ENCODE measurements at regions not wholly inside any gene's neighbourhood (a gene's known extent, or its start where the extent isn't known, plus 50 kb on each side); places are given as distances from the start of the nearest gene placed in this dataset.

DNA sequence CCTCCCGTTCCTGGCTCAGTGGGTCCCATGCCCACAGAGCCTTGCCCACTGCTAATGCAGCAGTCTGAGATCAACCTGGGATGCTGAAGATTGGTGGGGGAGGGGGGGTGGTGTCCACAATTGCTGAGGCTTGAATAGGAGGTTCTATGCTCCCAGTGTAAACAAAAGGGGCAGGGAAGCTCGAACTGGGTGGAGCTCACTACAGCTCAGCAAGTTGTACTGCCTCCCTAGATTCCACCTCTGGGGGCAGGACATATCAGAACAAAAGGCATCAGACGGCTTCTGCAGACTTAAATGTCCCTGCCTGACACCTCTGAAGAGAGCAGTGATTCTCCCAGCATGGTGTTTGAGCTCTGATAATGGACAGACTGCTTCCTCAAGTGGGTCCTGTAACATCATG is 885.6 kb upstream of the COX7C start:
- intact Hi-C loops (cut with micrococcal nuclease; ENCODE audit: unreplicated experiment): no loop called here
- TF ChIP-seq, protein P1, sequence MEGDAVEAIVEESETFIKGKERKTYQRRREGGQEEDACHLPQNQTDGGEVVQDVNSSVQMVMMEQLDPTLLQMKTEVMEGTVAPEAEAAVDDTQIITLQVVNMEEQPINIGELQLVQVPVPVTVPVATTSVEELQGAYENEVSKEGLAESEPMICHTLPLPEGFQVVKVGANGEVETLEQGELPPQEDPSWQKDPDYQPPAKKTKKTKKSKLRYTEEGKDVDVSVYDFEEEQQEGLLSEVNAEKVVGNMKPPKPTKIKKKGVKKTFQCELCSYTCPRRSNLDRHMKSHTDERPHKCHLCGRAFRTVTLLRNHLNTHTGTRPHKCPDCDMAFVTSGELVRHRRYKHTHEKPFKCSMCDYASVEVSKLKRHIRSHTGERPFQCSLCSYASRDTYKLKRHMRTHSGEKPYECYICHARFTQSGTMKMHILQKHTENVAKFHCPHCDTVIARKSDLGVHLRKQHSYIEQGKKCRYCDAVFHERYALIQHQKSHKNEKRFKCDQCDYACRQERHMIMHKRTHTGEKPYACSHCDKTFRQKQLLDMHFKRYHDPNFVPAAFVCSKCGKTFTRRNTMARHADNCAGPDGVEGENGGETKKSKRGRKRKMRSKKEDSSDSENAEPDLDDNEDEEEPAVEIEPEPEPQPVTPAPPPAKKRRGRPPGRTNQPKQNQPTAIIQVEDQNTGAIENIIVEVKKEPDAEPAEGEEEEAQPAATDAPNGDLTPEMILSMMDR (IDR thresholded peaks at IDR 0.05; ENCODE audit: unreplicated experiment): no peak
- Mint-ChIP-seq H3K27me3 (ENCODE audit: unreplicated experiment) (no peaks in the 10 kb centered on the region), H3K36me3 (ENCODE audit: insufficient read depth, unreplicated experiment) (no peaks in the 10 kb centered on the region), H3K9me3 (ENCODE audit: low read depth, unreplicated experiment) (peaks cover 2% of the 10 kb centered on the region), H3K4me3 (ENCODE audit: low read depth, unreplicated experiment) (no peak overlapping the region), H3K27ac (ENCODE audit: unreplicated experiment) (no peak overlapping the region), H3K4me1 (ENCODE audit: low read depth, unreplicated experiment) (no peaks in the 10 kb centered on the region)
- DNase-seq: no peak
- BruUV-seq (replicated peaks): no TSS peak
- CTCF ChIA-PET: interaction anchor here (0.7 kb wide), 1 partner anchor 22 kb away, joined by 4 read pairs; no protein-coding TSS in a partner anchor

GRCh38 chr5:85741972-85742371 is 875.8 kb upstream of the COX7C start:
- intact Hi-C loops (cut with micrococcal nuclease; ENCODE audit: unreplicated experiment): no loop called here
- no peak for DNase-seq
- TF ChIP-seq, protein P1 (IDR thresholded peaks at IDR 0.05; ENCODE audit: unreplicated experiment): no peak
- CTCF ChIA-PET: no interaction called here
- no peaks in the 10 kb centered on the region for H3K4me1 Mint-ChIP-seq (ENCODE audit: low read depth, unreplicated experiment)
- no peak overlapping the region for H3K27ac Mint-ChIP-seq (ENCODE audit: unreplicated experiment)
- no peak overlapping the region for H3K4me3 Mint-ChIP-seq (ENCODE audit: low read depth, unreplicated experiment)
- H3K36me3 Mint-ChIP-seq (ENCODE audit: insufficient read depth, unreplicated experiment): no peaks in the 10 kb centered on the region
- no TSS peak for BruUV-seq (replicated peaks)
- H3K9me3 Mint-ChIP-seq (ENCODE audit: low read depth, unreplicated experiment): peaks cover 4% of the 10 kb centered on the region
- no peaks in the 10 kb centered on the region for H3K27me3 Mint-ChIP-seq (ENCODE audit: unreplicated experiment)

GRCh38 chr5:85760519-85760918 is 857.2 kb upstream of the COX7C start:
- H3K4me1 Mint-ChIP-seq (ENCODE audit: low read depth, unreplicated experiment): no peaks in the 10 kb centered on the region
- CTCF ChIA-PET: no interaction called here
- no peak overlapping the region for H3K27ac Mint-ChIP-seq (ENCODE audit: unreplicated experiment)
- H3K27me3 Mint-ChIP-seq (ENCODE audit: unreplicated experiment): no peaks in the 10 kb centered on the region
- intact Hi-C loops (cut with micrococcal nuclease; ENCODE audit: unreplicated experiment): no loop called here
- H3K4me3 Mint-ChIP-seq (ENCODE audit: low read depth, unreplicated experiment): no peak overlapping the region
- H3K36me3 Mint-ChIP-seq (ENCODE audit: insufficient read depth, unreplicated experiment): no peaks in the 10 kb centered on the region
- DNase-seq: no peak
- TF ChIP-seq, protein P1 (IDR thresholded peaks at IDR 0.05; ENCODE audit: unreplicated experiment): no peak
- H3K9me3 Mint-ChIP-seq (ENCODE audit: low read depth, unreplicated experiment): peaks cover 9% of the 10 kb centered on the region
- no TSS peak for BruUV-seq (replicated peaks)

DNA sequence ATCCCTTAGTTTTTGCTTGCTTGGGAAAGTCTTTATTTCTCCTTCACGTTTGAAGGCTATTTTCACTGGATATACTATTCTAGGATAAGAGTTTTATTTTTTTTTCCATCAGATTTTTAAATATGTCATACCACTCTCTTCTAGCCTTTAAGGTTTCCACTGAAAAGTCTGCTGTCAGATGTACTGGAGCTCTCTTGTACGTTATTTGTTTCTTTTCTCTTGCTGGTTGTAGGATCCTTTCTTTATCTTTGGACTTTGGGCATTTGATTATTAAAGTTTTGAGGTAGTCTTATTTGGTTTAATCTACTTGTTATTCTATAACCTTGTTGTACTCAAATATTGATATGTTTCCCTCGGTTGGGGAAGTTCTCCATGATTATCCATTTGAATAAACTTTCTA is 848.4 kb upstream of the COX7C start:
- H3K27me3 Mint-ChIP-seq (ENCODE audit: unreplicated experiment): no peaks in the 10 kb centered on the region
- BruUV-seq (replicated peaks): no TSS peak
- intact Hi-C loops (cut with micrococcal nuclease; ENCODE audit: unreplicated experiment): no loop called here
- CTCF ChIA-PET: no interaction called here
- peaks cover 19% of the 10 kb centered on the region for H3K9me3 Mint-ChIP-seq (ENCODE audit: low read depth, unreplicated experiment)
- DNase-seq: no peak
- H3K4me3 Mint-ChIP-seq (ENCODE audit: low read depth, unreplicated experiment): no peak overlapping the region
- H3K27ac Mint-ChIP-seq (ENCODE audit: unreplicated experiment): no peak overlapping the region
- TF ChIP-seq, protein P1 (IDR thresholded peaks at IDR 0.05; ENCODE audit: unreplicated experiment): no peak
- no peaks in the 10 kb centered on the region for H3K4me1 Mint-ChIP-seq (ENCODE audit: low read depth, unreplicated experiment)
- H3K36me3 Mint-ChIP-seq (ENCODE audit: insufficient read depth, unreplicated experiment): no peaks in the 10 kb centered on the region
